Gastroesophageal sphincter (tissue), 3 donors: ENCODE measurements at regions not wholly inside any gene's neighbourhood (a gene's known extent, or its start where the extent isn't known, plus 50 kb on each side); places are given as distances from the start of the nearest gene placed in this dataset.

Experiments used
- POLR2A ChIP-seq, 2 donors: fragments of 450-650 bp; IDR thresholded peaks; one replicate each; pipeline ENCODE4 v1.6.1; 2017; ENCODE audit warnings: antibody characterized with exemption in 2 of 2, mild to moderate bottlenecking in 2 of 2, moderate library complexity in 1 of 2
- POLR2AphosphoS5 ChIP-seq: sonication (generic); formaldehyde crosslinking; IDR thresholded peaks from one replicate; pipeline ENCODE4 v1.6.1; 2017; ENCODE audit warnings: antibody characterized with exemption
- TF ChIP-seq, protein P1 (sequence below), 4 experiments: fragments of 200-600 bp in 2 of 4; fragments of 450-650 bp in 2 of 4; sonication (generic) in 1 of 4; IDR thresholded peaks; one replicate each; pipeline ENCODE4 v1.5.1; 2017 to 2019; ENCODE audit warnings: antibody characterized with exemption in 4 of 4, mild to moderate bottlenecking in 2 of 4, moderate library complexity in 2 of 4

DNA sequence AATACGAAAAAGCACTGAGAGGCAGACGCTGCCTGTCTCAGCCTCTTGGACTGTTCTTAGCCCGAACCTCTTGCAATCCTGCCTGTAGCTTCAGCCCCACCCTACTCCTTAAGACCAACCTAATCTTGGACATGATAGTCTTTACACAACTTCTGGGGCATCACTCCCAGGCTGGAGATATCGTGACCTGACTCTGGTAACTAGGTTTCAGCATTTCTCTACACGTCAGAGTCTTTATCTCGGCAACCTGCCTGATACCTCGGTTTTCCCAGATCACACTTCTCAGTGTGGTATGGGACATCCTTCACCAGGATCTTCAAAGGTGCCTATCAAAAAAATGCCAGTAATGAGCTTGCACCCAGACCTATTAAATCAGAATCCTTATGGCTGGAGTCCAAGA, 590.2 kb upstream of the KCNMB2 start:
- TF ChIP-seq, protein P1, sequence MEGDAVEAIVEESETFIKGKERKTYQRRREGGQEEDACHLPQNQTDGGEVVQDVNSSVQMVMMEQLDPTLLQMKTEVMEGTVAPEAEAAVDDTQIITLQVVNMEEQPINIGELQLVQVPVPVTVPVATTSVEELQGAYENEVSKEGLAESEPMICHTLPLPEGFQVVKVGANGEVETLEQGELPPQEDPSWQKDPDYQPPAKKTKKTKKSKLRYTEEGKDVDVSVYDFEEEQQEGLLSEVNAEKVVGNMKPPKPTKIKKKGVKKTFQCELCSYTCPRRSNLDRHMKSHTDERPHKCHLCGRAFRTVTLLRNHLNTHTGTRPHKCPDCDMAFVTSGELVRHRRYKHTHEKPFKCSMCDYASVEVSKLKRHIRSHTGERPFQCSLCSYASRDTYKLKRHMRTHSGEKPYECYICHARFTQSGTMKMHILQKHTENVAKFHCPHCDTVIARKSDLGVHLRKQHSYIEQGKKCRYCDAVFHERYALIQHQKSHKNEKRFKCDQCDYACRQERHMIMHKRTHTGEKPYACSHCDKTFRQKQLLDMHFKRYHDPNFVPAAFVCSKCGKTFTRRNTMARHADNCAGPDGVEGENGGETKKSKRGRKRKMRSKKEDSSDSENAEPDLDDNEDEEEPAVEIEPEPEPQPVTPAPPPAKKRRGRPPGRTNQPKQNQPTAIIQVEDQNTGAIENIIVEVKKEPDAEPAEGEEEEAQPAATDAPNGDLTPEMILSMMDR (IDR thresholded peaks at IDR 0.05), result no peak
- no peak for TF ChIP-seq POLR2A (IDR thresholded peaks at IDR 0.05)
- TF ChIP-seq POLR2AphosphoS5, result no peak
